NB4 (cell line): ENCODE measurements at regions not wholly inside any gene's neighbourhood (a gene's known extent, or its start where the extent isn't known, plus 50 kb on each side); places are given as distances from the start of the nearest gene placed in this dataset.

ENCODE experiments used
- CTCF ChIP-seq: IDR thresholded peaks from one replicate; pipeline ENCODE4 v1.5.1; 2012; ENCODE audit warnings: low read depth, low read length
- POLR2A ChIP-seq: IDR thresholded peaks from 2 replicates; pipeline ENCODE4 v1.6.1; 2011; ENCODE audit warnings: mild to moderate bottlenecking; ENCODE audit not compliant: insufficient read length; ENCODE audit errors: extremely low read depth

- no peak for TF ChIP-seq POLR2A
- no peak for TF ChIP-seq CTCF
Observed at GRCh38 chr4:154999950-155000578, 208.4 kb upstream of the NPY2R start.
